GM12878 (cell line): ENCODE measurements at regions not wholly inside any gene's neighbourhood (a gene's known extent, or its start where the extent isn't known, plus 50 kb on each side); places are given as distances from the start of the nearest gene placed in this dataset.

Source experiments
- ATAC-seq: fragments of 200-7000 bp; cut with Tn5 transposase; 3 replicates; pipeline ENCODE4 v1.9.1; 2020; ENCODE audit warnings: mild to moderate bottlenecking, moderate library complexity
- BruUV-seq: library from RNA; stranded (reverse); fragments of 400-500 nt; replicated peaks from 2 replicates; lab custom pipeline; 2021; lab: Mats Ljungman, UMichigan
- CTCF ChIA-PET: fragments of 300-600 bp; sonication (Branson Sonifier 250); formaldehyde crosslinking; extraction: SDS; loops from one replicate; lab custom pipeline; 2021; ENCODE audit warnings: inconsistent platforms; lab: Yijun Ruan, JAX
- POLR2A ChIA-PET: fragments of 350-600 bp; formaldehyde crosslinking; extraction: SDS; loops from one replicate; lab custom pipeline; 2021; ENCODE audit warnings: inconsistent platforms; lab: Charles Lee
- RAD21 ChIA-PET: fragments of 300-600 bp; sonication (Branson Sonifier 250); formaldehyde crosslinking; loops from one replicate; lab custom pipeline; 2023; ENCODE audit warnings: antibody characterized with exemption; ENCODE audit not compliant: unreplicated experiment; lab: Charles Lee
- SMC1A ChIA-PET: fragments of 300-600 bp; sonication (Branson Sonifier 250); formaldehyde crosslinking; loops from one replicate; lab custom pipeline; 2023; ENCODE audit not compliant: unreplicated experiment, uncharacterized antibody; lab: Charles Lee
- DNase-seq: peaks from one replicate; pipeline ENCODE4 v3.0.0-alpha.2; 2011; ENCODE audit warnings: low read depth, low spot score
- FAIRE-seq: peaks from 3 replicates; lab custom pipeline; 2011; peaks lifted over from hg19 to GRCh38; lab: Jason Lieb, UNC
- H2AFZ ChIP-seq: 2 replicates; pipeline ENCODE4 v1.6.0; 2011; ENCODE audit warnings: low read depth, low read length, control low read depth; ENCODE audit not compliant: control insufficient read depth
- H3K27ac ChIP-seq: 2 replicates; pipeline ENCODE4 v1.5.1; 2011; ENCODE audit warnings: control low read depth; ENCODE audit not compliant: control insufficient read depth, insufficient read depth
- H3K27me3 ChIP-seq, 2 experiments: replicated peaks in 1 of 2; 2 replicates each; pipeline versions ENCODE4 v1.6.0 to v1.6.1; 2011; ENCODE audit warnings: low read length in 1 of 2; ENCODE audit not compliant: control insufficient read depth in 2 of 2, insufficient read depth in 2 of 2
- H3K36me3 ChIP-seq, 2 experiments: 2 replicates each; pipeline ENCODE4 v1.5.1; 2011; ENCODE audit warnings: low read length in 1 of 2; ENCODE audit not compliant: control insufficient read depth in 2 of 2, insufficient read depth in 2 of 2
- H3K4me1 ChIP-seq: 2 replicates; pipeline ENCODE4 v1.6.1; 2011; ENCODE audit warnings: mild to moderate bottlenecking, low read length, moderate library complexity, mixed read lengths; ENCODE audit not compliant: control insufficient read depth, insufficient read depth
- H3K4me2 ChIP-seq: 2 replicates; pipeline ENCODE4 v1.6.0; 2011; ENCODE audit warnings: control low read depth; ENCODE audit not compliant: control insufficient read depth, insufficient read depth
- H3K4me3 ChIP-seq: fragments of 200-600 bp; sonication (generic); 2 replicates; pipeline ENCODE4 v1.5.1; 2016
- H3K79me2 ChIP-seq: 2 replicates; pipeline ENCODE4 v1.6.0; 2011; ENCODE audit warnings: low read length; ENCODE audit not compliant: control insufficient read depth, insufficient read depth
- H3K9ac ChIP-seq: 2 replicates; pipeline ENCODE4 v1.8.0; 2011; ENCODE audit warnings: low read length, control low read depth, mixed read lengths; ENCODE audit not compliant: control insufficient read depth, insufficient read depth
- H3K9me3 ChIP-seq: replicated peaks from 3 replicates; pipeline ENCODE4 v1.5.1; 2011; ENCODE audit warnings: mild to moderate bottlenecking, low read length; ENCODE audit not compliant: control insufficient read depth, insufficient read depth
- H4K20me1 ChIP-seq: 2 replicates; pipeline ENCODE4 v1.6.0; 2011; ENCODE audit not compliant: control insufficient read depth, insufficient read depth
- FOXK2 ChIP-seq: fragments of 450-650 bp; IDR thresholded peaks from 2 replicates; pipeline ENCODE4 v1.6.1; 2017; ENCODE audit warnings: mild to moderate bottlenecking, moderate library complexity
- HDAC2 ChIP-seq: fragments of 200-600 bp; sonication (generic); IDR thresholded peaks from 2 replicates; pipeline ENCODE4 v1.6.1; 2017
- IRF4 ChIP-seq: IDR thresholded peaks from 2 replicates; pipeline ENCODE4 v1.6.1; 2011; ENCODE audit warnings: low read depth, low read length
- POLR2AphosphoS5 ChIP-seq: IDR thresholded peaks from 2 replicates; pipeline ENCODE4 v1.6.1; 2011; ENCODE audit warnings: mild to moderate bottlenecking, low read length, inconsistent platforms
- RAD51 ChIP-seq: fragments of 450-650 bp; IDR thresholded peaks from 2 replicates; pipeline ENCODE4 v1.6.1; 2016; ENCODE audit warnings: moderate library complexity, mild to moderate bottlenecking, inconsistent platforms
- TBL1XR1 ChIP-seq: IDR thresholded peaks from 2 replicates; pipeline ENCODE4 v1.6.1; 2012; ENCODE audit warnings: low read depth, low read length, improper control_type of control experiment
- ZNF207 ChIP-seq: fragments of 450-650 bp; IDR thresholded peaks from 2 replicates; pipeline ENCODE4 v1.6.1; 2014; ENCODE audit warnings: antibody characterized with exemption, mild to moderate bottlenecking, borderline replicate concordance
- WGBS: methylation state at CpG from one replicate; pipeline ENCODE4 v1.1.6; 2016; ENCODE audit warnings: low lambda C conversion rate; ENCODE audit not compliant: insufficient replicate concordance, insufficient coverage; ENCODE audit errors: missing lambda C conversion rate; 5-methylcytosine and 5-hydroxymethylcytosine counted together
- in situ Hi-C: fragments of 300-500 bp; cut with MboI; formaldehyde crosslinking; loops from 9 replicates; pipeline ENCODE4 v1.14.3; 2018; ENCODE audit warnings: mixed read lengths
- intact Hi-C: fragments of 100-400 bp; cut with micrococcal nuclease; formaldehyde crosslinking; loops from one replicate; pipeline ENCODE4 v1.14.2; 2022; ENCODE audit not compliant: unreplicated experiment
- TF ChIP-seq, protein P1 (sequence below): fragments of 450-650 bp; IDR thresholded peaks from 2 replicates; pipeline ENCODE4 v1.6.1; 2017; ENCODE audit warnings: borderline replicate concordance

DNA sequence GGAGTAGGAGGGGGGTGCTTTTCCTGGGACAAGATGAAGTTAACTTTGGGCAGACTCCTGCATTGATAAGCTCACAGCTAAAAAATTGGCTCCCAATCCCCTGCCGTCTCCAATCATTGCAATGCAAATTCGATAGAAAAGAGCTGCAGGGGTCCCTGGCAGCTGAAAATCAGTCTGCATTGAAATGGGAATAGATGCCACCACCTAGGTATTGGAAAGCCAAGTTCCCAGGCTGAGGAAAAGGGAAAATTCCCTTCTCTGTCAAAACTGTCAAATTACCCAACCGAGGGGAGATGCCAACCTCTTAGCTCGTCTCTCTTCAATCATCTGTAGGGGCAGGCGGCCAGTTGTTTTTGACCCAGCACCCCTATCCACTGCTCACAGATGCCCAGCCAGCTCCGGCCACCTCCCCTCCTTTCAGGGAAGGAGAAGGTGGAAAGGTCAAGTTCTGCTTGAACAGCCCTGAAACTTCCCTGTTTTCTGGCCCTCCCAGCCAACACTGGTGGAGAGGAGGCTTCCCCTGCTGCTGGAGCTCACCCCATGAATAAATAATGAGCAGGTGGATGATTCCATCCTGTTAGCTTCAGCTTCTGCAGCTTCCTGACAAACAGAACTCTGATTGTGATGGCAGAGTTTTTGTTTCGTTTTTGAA, 916.3 kb downstream of the TBC1D22A start:
- CTCF ChIA-PET: no interaction called here
- RAD21 ChIA-PET: no interaction called here
- no peak for DNase-seq
- H3K4me3 ChIP-seq: no peak overlapping the region
- no peak overlapping the region for H3K27ac ChIP-seq
- in situ Hi-C loops (no loop called here), intact Hi-C loops (no loop called here)
- no peaks in the 10 kb centered on the region for H4K20me1 ChIP-seq
- SMC1A ChIA-PET: no interaction called here
- FAIRE-seq: no peak
- BruUV-seq: no TSS peak
- H3K9ac ChIP-seq: no peak overlapping the region
- 10% methylated on average over 7 of the region's 7 CpGs for WGBS
- H3K36me3 ChIP-seq: no peaks in the 10 kb centered on the region
- no peaks in the 10 kb centered on the region; the same call in 2 of the 3 replicates for H3K9me3 ChIP-seq
- POLR2A ChIA-PET: no interaction called here
- ATAC-seq: no peak
- no peaks in the 10 kb centered on the region for H3K4me1 ChIP-seq
- no peak for TF ChIP-seq ZNF207
- TF ChIP-seq, protein P1, sequence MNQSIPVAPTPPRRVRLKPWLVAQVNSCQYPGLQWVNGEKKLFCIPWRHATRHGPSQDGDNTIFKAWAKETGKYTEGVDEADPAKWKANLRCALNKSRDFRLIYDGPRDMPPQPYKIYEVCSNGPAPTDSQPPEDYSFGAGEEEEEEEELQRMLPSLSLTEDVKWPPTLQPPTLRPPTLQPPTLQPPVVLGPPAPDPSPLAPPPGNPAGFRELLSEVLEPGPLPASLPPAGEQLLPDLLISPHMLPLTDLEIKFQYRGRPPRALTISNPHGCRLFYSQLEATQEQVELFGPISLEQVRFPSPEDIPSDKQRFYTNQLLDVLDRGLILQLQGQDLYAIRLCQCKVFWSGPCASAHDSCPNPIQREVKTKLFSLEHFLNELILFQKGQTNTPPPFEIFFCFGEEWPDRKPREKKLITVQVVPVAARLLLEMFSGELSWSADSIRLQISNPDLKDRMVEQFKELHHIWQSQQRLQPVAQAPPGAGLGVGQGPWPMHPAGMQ: no peak
- no peak for TF ChIP-seq IRF4
- no peak for TF ChIP-seq TBL1XR1
- no peak for TF ChIP-seq POLR2AphosphoS5
- TF ChIP-seq FOXK2: no peak
- TF ChIP-seq RAD51: no peak
- TF ChIP-seq HDAC2: no peak
- H3K79me2 ChIP-seq: no peaks in the 10 kb centered on the region
- no peak overlapping the region for H2AFZ ChIP-seq
- H3K4me2 ChIP-seq: no peak overlapping the region
- no peaks in the 10 kb centered on the region for H3K27me3 ChIP-seq
